Embryonic facial prominence (tissue), 1 donor: ENCODE measurements at regions not wholly inside any gene's neighbourhood (a gene's known extent, or its start where the extent isn't known, plus 50 kb on each side); places are given as distances from the start of the nearest gene placed in this dataset.

Experiments used
- DNase-seq: peaks from one replicate; pipeline ENCODE4 v3.0.0-alpha.2; 2016; ENCODE audit errors: extremely low spot score

DNA sequence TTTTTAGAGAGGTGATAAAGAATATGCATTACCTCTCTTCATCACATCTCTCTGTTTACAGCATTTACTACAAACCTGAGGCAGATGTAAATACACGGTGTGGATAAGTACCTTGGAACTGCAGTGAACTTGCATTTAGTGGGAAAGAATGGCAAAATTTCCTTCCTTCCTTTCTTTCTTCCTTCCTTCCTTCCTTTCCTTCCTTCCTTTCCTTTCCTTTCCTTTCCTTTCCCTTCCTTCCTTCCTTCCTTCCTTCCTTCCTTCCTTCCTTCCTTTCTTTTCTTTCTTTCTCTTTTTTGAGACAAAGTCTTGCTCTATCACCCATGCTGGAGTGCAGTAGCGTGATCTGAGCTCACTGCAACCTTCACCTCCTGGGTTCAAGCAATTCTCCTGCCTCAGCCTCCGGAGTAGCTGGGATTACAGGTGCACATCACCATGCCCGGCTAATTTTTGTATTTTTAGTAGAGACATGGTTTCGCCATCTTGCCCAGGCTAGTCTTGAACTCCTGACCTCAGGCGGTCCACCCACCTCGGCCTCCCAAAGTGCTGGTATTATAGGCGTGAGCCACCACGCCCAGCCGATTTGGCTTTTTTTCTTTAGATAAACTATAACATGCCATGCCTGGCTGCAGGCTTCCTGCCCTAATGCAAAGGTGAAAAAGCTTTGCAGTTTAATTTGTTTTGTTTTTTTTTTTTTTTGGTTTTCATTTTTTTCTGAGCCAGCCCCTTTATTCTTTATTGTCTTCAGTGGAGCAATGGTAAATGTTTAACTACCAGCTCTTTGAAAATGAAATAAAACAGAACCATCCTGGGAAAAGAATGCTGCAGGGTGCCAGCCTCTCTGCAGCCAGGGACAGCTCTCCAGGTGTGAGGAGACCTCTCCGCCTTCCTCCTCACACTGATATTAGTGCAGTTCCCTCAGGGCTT is 64.2 kb upstream of the NEDD9 start:
- DNase-seq, result no peak

DNA sequence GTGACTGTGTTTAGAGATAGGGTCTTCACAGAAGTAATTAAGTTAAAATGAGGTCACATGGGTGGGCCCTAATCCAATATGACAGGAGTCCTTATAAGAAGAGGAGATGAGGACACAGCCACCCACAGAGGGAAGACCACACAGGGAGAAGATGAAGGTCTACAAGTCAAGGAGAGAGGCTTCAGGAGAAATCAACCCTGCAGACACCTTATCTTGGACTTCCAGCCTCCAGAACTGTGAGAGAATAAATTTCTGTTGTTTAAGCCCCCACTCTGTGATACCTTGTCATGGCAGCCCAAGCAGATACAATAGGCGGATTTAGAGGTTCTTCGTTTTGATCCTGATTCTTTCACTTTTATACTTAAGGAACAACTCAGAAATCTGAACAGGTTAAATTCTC is 63.5 kb upstream of the NEDD9 start:
- DNase-seq, result no peak

DNA sequence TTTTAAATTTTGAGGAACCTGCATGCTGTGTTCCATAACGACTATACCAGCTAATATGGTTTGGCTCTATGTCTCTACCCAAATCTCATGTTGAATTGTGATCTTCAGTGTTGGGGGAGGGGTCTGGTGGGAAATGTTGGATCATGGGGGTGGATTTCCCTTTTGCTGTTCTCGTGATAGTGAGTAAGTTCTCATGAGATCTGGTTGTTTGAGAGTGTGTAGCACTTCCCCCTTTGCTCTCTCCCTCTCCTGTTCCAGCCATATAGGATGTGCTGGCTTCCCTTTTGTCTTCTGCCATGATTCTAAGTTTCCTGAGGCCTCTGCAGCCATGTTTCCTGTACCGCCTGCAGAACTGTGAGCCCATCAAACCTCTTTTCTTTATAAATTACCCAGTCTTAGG is 61.8 kb upstream of the NEDD9 start:
- DNase-seq, result no peak

DNA sequence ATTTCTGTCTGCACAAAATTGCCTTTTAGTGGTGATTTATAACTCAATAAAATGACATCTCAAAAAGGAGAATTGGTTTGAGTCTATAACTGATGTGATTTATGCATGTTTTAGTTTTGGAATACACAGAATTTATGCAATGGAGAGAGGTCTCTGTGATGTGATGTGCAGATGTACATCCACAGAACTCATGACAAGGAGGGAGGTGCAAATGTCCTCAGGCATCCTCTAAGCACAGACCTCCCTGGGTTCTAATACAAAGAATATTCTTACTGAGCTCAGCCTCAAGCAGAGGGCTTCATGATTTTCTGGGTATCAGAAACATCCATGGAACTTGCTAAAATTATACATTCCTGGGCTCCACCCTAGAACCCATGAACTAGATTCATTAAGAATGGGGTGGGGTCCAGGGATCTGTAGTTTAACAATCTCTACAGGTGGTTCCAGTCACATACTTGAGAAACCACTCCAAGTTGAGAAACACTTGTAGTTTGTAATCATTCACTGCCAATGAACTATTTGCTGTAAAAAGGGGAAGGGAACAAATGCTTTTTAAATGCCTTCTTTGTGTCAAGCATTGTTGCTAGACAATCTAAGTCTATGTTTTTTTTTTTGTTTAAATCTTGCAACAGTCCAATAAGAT is 60.2 kb upstream of the NEDD9 start:
- no peak for DNase-seq

GRCh38 chr6:11292091-11292490 is 59.6 kb upstream of the NEDD9 start:
- no peak for DNase-seq

GRCh38 chr6:11291582-11291981 is 59.1 kb upstream of the NEDD9 start:
- DNase-seq, result no peak

- no peak for DNase-seq
Observed at GRCh38 chr6:11290027-11290426, 57.6 kb upstream of the NEDD9 start.

DNA sequence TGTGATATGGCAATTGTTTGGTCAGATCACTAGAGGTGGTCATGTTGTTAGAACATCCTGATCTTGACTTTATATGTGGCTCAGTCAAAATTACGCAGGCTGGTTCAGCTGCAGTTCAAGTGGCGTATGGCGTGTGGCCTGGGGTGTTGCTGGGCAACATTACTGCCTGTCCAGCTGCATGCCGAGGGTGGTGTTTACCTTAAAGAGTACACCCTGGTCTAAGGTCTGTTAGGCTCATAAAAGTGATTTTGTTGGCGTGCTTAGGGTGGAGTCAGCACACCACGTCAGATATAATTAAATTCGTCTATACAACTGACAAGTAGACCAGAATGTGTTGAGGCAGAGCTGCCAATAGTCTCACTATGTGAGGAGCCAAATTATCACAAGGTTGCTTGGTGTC is 55.6 kb upstream of the NEDD9 start:
- no peak for DNase-seq

DNA sequence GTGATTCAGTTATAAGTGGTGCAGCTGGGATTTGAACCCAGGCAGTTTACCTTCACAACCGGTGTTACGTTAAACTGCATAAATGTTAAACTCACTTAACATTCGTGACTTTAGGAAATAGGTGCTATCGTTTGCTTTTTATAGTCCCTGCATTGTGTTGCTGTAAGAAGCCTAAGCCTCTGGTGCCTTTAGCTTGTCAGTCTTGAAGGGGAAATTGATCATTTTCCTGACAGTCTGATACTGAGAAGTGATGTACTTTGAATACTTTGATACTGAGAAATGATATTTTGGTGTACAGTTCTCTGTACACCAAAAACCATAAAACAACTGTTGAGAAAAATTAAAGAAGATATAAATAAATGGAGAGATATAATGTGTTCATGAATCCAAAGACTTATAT is 52.5 kb upstream of the NEDD9 start:
- no peak for DNase-seq

GRCh38 chr6:11283629-11284028 is 51.2 kb upstream of the NEDD9 start:
- DNase-seq, result no peak

DNA sequence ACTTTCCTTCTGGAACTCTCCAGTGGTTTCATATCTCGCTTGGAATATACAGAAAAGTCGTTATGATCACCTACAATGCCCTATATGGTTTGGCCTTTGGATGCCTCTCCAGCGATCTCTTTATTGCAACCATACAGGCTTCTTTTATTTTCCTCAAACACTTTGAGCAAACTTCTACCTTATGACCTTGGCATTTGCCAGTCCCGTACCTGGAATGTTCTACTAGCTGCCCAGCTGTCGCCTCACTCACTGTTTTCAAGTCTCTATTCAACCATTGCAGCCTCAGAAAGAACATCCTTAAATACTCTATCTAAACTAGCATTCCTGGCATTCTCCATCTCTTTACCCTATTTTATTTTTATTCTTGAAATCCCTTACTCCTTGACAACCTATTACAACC is 50.4 kb upstream of the NEDD9 start:
- no peak for DNase-seq
